ENCODE measurements at regions not wholly inside any gene's neighbourhood (a gene's known extent, or its start where the extent isn't known, plus 50 kb on each side); places are given as distances from the start of the nearest gene placed in this dataset.

DNA sequence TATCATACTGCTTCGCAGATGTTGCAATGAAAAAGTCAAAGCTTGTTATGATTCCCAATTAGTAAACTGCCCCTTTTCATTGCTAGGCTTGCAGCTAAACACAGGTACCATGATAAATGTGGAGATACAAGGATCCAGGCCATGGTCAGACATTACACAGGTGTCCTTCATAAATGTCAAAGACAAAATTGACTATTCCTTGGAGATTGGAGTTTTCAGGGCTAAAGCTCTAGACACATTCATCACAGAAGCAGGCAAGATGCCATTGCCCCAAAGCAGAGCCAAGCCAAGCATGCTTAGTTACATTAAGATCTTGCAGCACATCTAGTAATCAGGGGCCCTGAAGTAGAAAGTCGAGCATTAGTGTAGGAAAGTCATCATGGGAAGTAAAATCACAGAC, 111.3 kb upstream of the INTU start (continued):
- TF ChIP-seq, protein P1, sequence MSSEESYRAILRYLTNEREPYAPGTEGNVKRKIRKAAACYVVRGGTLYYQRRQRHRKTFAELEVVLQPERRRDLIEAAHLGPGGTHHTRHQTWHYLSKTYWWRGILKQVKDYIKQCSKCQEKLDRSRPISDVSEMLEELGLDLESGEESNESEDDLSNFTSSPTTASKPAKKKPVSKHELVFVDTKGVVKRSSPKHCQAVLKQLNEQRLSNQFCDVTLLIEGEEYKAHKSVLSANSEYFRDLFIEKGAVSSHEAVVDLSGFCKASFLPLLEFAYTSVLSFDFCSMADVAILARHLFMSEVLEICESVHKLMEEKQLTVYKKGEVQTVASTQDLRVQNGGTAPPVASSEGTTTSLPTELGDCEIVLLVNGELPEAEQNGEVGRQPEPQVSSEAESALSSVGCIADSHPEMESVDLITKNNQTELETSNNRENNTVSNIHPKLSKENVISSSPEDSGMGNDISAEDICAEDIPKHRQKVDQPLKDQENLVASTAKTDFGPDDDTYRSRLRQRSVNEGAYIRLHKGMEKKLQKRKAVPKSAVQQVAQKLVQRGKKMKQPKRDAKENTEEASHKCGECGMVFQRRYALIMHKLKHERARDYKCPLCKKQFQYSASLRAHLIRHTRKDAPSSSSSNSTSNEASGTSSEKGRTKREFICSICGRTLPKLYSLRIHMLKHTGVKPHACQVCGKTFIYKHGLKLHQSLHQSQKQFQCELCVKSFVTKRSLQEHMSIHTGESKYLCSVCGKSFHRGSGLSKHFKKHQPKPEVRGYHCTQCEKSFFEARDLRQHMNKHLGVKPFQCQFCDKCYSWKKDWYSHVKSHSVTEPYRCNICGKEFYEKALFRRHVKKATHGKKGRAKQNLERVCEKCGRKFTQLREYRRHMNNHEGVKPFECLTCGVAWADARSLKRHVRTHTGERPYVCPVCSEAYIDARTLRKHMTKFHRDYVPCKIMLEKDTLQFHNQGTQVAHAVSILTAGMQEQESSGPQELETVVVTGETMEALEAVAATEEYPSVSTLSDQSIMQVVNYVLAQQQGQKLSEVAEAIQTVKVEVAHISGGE (CRISPR knock-in tag; IDR thresholded peaks at IDR 0.05) = no peak
- TF ChIP-seq SP1 (IDR thresholded peaks at IDR 0.05; ENCODE audit: low read depth, low read length) (no peak), CREB1 (IDR thresholded peaks at IDR 0.05; ENCODE audit: low read depth) (no peak)

GRCh38 chr4:127523369-127523768, 109.4 kb upstream of the INTU start:
- H3K4me2 ChIP-seq (ENCODE audit: control insufficient read depth, insufficient read depth) = no peak overlapping the region
- H3K27me3 ChIP-seq (replicated peaks in 1 of 2; ENCODE audit: control insufficient read depth in 2 of 2, insufficient read depth in 2 of 2, low read length in 1 of 2) = no peaks in the 10 kb centered on the region; a peak in 1 of 4 replicates
- POLR2A ChIA-PET = no interaction called here
- 0% methylated on average over 1 of the region's 1 CpG for WGBS (ENCODE audit: insufficient coverage, insufficient replicate concordance, low lambda C conversion rate, missing lambda C conversion rate)
- DNase-seq (ENCODE audit: low read depth, low spot score) (no peak), ATAC-seq (no peak), FAIRE-seq (no peak)
- SMC1A ChIA-PET (ENCODE audit: uncharacterized antibody, unreplicated experiment) = interaction anchor here (1.0 kb wide), 1 partner anchor 81 kb away, joined by 3 read pairs; no protein-coding TSS in a partner anchor
- no peak overlapping the region for H3K9ac ChIP-seq (ENCODE audit: control insufficient read depth, insufficient read depth, low read length)
- CTCF ChIA-PET = no interaction called here
- no peaks in the 10 kb centered on the region for H3K79me2 ChIP-seq (ENCODE audit: control insufficient read depth, insufficient read depth, low read length)
- in situ Hi-C loops (cut with MboI) = no loop called here
- H3K9me3 ChIP-seq (replicated peaks; ENCODE audit: control insufficient read depth, insufficient read depth, low read length) = no peaks in the 10 kb centered on the region
- no peaks in the 10 kb centered on the region for H4K20me1 ChIP-seq (ENCODE audit: control insufficient read depth, insufficient read depth)
- BruUV-seq (replicated peaks) = no TSS peak
- H3K27ac ChIP-seq (ENCODE audit: control insufficient read depth, insufficient read depth) = no peak overlapping the region
- H3K4me1 ChIP-seq (ENCODE audit: control insufficient read depth, insufficient read depth, low read length) = no peaks in the 10 kb centered on the region
- H3K4me3 ChIP-seq = no peak overlapping the region
- intact Hi-C loops (cut with micrococcal nuclease; ENCODE audit: unreplicated experiment) = no loop called here
- H3K36me3 ChIP-seq (ENCODE audit: control insufficient read depth in 2 of 2, insufficient read depth in 2 of 2, low read length in 1 of 2) = no peaks in the 10 kb centered on the region
- RAD21 ChIA-PET (ENCODE audit: unreplicated experiment) = no interaction called here
- H2AFZ ChIP-seq (ENCODE audit: control insufficient read depth, low read depth, low read length) = no peak overlapping the region
- TF ChIP-seq CBX5 (IDR thresholded peaks at IDR 0.05; ENCODE audit: low read depth) (no peak), IRF3 (IDR thresholded peaks at IDR 0.05) (no peak), GATAD2B (conservative IDR thresholded peaks at IDR 0.05; ENCODE audit: low read depth) (no peak), YBX1 (IDR thresholded peaks at IDR 0.05) (no peak), SP1 (IDR thresholded peaks at IDR 0.05; ENCODE audit: low read depth, low read length) (no peak), ZBED1 (IDR thresholded peaks at IDR 0.05; ENCODE audit: borderline replicate concordance) (no peak), KAT2A (conservative IDR thresholded peaks at IDR 0.05; ENCODE audit: control insufficient read depth, low read depth, low read length) (no peak), MEF2B (IDR thresholded peaks at IDR 0.05; ENCODE audit: partially characterized antibody, poor library complexity, severe bottlenecking) (no peak), KDM1A (IDR thresholded peaks at IDR 0.05; ENCODE audit: borderline replicate concordance) (no peak), FOS (IDR thresholded peaks at IDR 0.05; ENCODE audit: borderline replicate concordance, extremely low read depth, insufficient read length) (no peak), SIN3A (IDR thresholded peaks at IDR 0.05; ENCODE audit: low read depth, low read length) (no peak), NFYA (IDR thresholded peaks at IDR 0.05; ENCODE audit: borderline replicate concordance, low read depth, low read length) (no peak), CBX3 (IDR thresholded peaks at IDR 0.05; ENCODE audit: borderline replicate concordance, low read depth) (no peak), POLR2A (IDR thresholded peaks at IDR 0.05; ENCODE audit: low read depth, low read length) (no peak), BMI1 (IDR thresholded peaks at IDR 0.05; ENCODE audit: borderline replicate concordance) (no peak)
- TF ChIP-seq, protein P2, sequence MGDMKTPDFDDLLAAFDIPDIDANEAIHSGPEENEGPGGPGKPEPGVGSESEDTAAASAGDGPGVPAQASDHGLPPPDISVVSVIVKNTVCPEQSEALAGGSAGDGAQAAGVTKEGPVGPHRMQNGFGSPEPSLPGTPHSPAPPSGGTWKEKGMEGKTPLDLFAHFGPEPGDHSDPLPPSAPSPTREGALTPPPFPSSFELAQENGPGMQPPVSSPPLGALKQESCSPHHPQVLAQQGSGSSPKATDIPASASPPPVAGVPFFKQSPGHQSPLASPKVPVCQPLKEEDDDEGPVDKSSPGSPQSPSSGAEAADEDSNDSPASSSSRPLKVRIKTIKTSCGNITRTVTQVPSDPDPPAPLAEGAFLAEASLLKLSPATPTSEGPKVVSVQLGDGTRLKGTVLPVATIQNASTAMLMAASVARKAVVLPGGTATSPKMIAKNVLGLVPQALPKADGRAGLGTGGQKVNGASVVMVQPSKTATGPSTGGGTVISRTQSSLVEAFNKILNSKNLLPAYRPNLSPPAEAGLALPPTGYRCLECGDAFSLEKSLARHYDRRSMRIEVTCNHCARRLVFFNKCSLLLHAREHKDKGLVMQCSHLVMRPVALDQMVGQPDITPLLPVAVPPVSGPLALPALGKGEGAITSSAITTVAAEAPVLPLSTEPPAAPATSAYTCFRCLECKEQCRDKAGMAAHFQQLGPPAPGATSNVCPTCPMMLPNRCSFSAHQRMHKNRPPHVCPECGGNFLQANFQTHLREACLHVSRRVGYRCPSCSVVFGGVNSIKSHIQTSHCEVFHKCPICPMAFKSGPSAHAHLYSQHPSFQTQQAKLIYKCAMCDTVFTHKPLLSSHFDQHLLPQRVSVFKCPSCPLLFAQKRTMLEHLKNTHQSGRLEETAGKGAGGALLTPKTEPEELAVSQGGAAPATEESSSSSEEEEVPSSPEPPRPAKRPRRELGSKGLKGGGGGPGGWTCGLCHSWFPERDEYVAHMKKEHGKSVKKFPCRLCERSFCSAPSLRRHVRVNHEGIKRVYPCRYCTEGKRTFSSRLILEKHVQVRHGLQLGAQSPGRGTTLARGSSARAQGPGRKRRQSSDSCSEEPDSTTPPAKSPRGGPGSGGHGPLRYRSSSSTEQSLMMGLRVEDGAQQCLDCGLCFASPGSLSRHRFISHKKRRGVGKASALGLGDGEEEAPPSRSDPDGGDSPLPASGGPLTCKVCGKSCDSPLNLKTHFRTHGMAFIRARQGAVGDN (IDR thresholded peaks at IDR 0.05) = no peak
